DOHH2 (cell line): ENCODE measurements at regions not wholly inside any gene's neighbourhood (a gene's known extent, or its start where the extent isn't known, plus 50 kb on each side); places are given as distances from the start of the nearest gene placed in this dataset.

Experiments
- CTCF ChIP-seq: fragments of 200-600 bp; sonication (generic); IDR thresholded peaks from one replicate; pipeline ENCODE4 v1.5.1; 2014; ENCODE audit warnings: antibody characterized with exemption, mild to moderate bottlenecking, low read depth, low read length; ENCODE audit not compliant: poor library complexity, severe bottlenecking
- EZH2phosphoT487 ChIP-seq: fragments of 200-600 bp; sonication (generic); IDR thresholded peaks from 2 replicates; pipeline ENCODE4 v1.6.1; 2017; ENCODE audit warnings: borderline replicate concordance, mild to moderate bottlenecking, antibody characterized with exemption, low read length, moderate library complexity, mixed read lengths

- TF ChIP-seq CTCF (no peak), EZH2phosphoT487 (no peak)
Observed at GRCh38 chrX:144253356-144253755, 369.5 kb downstream of the UBE2NL start.
